ENCODE measurements at regions not wholly inside any gene's neighbourhood (a gene's known extent, or its start where the extent isn't known, plus 50 kb on each side); places are given as distances from the start of the nearest gene placed in this dataset.

GRCh38 chr10:78817804-78818203 is 251.0 kb upstream of the ZMIZ1 start:
- TF ChIP-seq CTCF (IDR thresholded peaks at IDR 0.05) = no peak
- DNase-seq (no peak), ATAC-seq (no peak)
- H3K4me3 ChIP-seq = no peak overlapping the region
- no peaks in the 10 kb centered on the region for H3K4me1 ChIP-seq
- H3K27ac ChIP-seq = no peak overlapping the region
- H3K9me3 ChIP-seq = no peaks in the 10 kb centered on the region
- intact Hi-C loops (cut with DNase I) = no loop called here
- H3K36me3 ChIP-seq = no peaks in the 10 kb centered on the region
- no peaks in the 10 kb centered on the region for H3K27me3 ChIP-seq

DNA sequence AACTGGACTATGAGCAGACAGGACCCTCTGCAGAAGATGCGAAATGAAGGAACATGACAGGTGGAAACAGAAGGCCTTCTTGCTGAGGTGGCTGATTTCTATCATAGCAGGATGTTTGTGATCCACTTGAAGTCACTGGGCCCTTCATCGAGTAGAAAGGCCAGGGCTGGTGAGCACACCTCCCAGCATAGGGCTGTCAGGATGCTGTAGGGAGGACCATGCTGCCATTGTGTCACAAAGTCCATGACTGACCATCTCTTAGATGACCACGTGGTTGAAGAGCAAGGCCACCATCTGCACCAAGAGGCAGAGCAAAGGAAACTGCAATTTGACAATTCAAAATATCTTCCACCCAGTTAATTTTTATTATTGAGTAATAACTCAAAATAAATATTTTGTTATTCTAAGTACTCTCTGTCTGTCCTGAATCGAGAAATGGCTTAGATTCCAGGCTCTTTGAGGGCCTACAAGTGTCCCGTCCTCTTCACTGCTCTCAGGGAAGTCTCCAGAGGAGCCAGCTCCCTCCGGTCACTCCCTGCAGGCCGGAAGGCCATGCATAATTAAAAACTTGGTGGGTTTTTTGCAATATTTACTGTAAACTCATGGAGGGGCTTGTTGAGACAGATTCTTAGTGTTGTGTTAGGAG is 249.3 kb upstream of the ZMIZ1 start:
- H3K4me3 ChIP-seq = no peak overlapping the region
- H3K36me3 ChIP-seq = no peaks in the 10 kb centered on the region
- H3K9me3 ChIP-seq = no peaks in the 10 kb centered on the region
- ATAC-seq (peak; percentile 80), DNase-seq (no peak)
- H3K4me1 ChIP-seq = no peaks in the 10 kb centered on the region
- intact Hi-C loops (cut with DNase I) = no loop called here
- no peak for TF ChIP-seq CTCF (IDR thresholded peaks at IDR 0.05)
- H3K27me3 ChIP-seq = no peaks in the 10 kb centered on the region
- H3K27ac ChIP-seq = no peak overlapping the region

DNA sequence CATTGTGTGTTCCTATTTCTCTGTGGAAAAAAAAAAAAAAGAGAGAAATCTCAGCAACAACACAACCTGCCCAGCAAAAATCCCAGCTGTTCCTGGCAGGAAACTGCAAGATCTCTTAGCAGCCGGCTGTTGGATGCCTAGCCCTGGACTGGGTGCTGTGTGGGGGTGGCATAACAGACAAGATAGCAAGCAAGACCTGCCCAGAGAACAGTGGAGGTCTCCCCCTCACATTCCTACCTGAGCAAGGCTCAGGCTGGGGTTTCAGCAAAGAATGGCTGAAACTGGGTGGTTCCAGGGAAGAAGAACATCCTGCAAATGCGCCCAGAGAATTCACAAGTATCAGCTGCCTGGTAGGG is 248.8 kb upstream of the ZMIZ1 start:
- Histone ChIP-seq H3K9me3 (no peaks in the 10 kb centered on the region), H3K4me3 (no peak overlapping the region), H3K27me3 (no peaks in the 10 kb centered on the region), H3K27ac (no peak overlapping the region), H3K4me1 (no peaks in the 10 kb centered on the region), H3K36me3 (no peaks in the 10 kb centered on the region)
- TF ChIP-seq CTCF (IDR thresholded peaks at IDR 0.05) = no peak
- ATAC-seq (peak; percentile 12), DNase-seq (no peak)
- intact Hi-C loops (cut with DNase I) = no loop called here

DNA sequence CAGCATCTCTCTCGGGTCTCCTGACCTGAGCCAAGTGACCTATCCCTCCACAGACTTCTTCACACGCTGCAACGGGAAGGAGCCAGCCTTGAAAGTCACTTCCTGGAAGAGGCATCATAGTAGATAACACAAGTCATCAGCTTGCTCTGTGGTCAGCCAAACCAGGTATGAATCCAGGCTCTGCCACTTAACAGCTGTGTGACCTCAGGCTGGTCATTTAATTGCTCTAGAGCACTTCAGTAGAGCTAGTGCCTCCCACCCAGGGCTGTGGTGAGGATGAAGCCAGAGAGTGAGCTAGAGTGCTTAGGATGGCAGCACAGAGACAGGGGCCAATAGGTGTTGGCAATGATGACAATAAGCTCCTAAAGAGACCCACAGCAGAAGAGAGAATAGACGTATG is 247.7 kb upstream of the ZMIZ1 start:
- Histone ChIP-seq H3K36me3 (no peaks in the 10 kb centered on the region), H3K27me3 (no peaks in the 10 kb centered on the region), H3K9me3 (no peaks in the 10 kb centered on the region), H3K4me3 (no peak overlapping the region), H3K4me1 (no peaks in the 10 kb centered on the region), H3K27ac (no peak overlapping the region)
- DNase-seq = no peak
- no peak for TF ChIP-seq CTCF (IDR thresholded peaks at IDR 0.05)
- no peak for ATAC-seq
- intact Hi-C loops (cut with DNase I) = no loop called here

- TF ChIP-seq CTCF (IDR thresholded peaks at IDR 0.05) = no peak
- Histone ChIP-seq H3K4me3 (no peak overlapping the region), H3K9me3 (peaks cover 0 to 11% of the 10 kb centered on the region in 2 donors), H3K27me3 (no peaks in the 10 kb centered on the region), H3K4me1 (no peaks in the 10 kb centered on the region), H3K36me3 (no peaks in the 10 kb centered on the region), H3K27ac (no peak overlapping the region)
- intact Hi-C loops (cut with DNase I) = no loop called here
- ATAC-seq (no peak), DNase-seq (no peak)
Observed at GRCh38 chr10:78828647-78829539, 239.9 kb upstream of the ZMIZ1 start.

Measured in left lung (tissue), 4 donors.